ENCODE measurements at regions not wholly inside any gene's neighbourhood (a gene's known extent, or its start where the extent isn't known, plus 50 kb on each side); places are given as distances from the start of the nearest gene placed in this dataset.
"Not testable (repeated sequence)": the region's sequence is repeated elsewhere in the genome, so short reads cannot be mapped to it uniquely, and the experiment has no call there.

DNA sequence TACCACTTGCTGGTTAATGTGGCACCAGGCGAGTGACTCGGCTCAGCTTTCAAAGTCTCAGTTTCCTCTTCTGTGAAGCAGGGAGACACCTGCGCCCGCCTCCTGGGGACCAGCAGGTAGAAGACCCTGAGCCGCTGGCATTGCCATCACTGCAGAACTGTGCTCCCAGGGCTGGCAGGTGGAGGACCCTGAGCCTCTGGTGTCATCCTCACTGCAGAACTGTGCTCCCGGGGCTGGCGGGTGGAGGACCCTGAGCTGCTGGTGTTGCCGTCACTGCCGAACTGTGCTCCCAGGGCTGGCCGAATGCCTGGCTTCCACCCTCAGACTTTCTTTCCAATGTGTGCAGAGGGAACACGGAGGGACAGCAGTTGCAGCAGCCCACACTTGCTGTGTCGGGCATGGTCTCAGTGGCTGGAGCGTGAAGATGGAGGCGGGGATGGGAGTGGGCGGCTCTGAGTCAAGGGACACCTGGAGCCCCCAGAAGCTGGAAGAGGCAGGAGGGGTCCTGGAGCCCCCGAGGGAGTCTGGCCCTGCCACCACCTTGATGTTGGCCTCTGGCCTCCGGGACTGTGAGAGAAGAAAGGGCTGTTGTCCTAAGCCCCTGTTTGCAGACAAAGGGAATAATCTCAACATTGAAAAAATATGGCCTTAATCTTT, 75.8 kb upstream of the METTL9 start:
- H3K27me3 ChIP-seq (ENCODE audit: control insufficient read depth in 3 of 3, insufficient read depth in 3 of 3, low read length in 2 of 3): peaks cover 0 to 3% (median 0%) of the 10 kb centered on the region in 3 donors
- no peak overlapping the region for H3K27ac ChIP-seq (ENCODE audit: low read depth in 1 of 2, low read length in 1 of 2)
- WGBS, 2 donors: 92% methylated on average over 17 of the region's 17 CpGs
- H3K4me1 ChIP-seq (ENCODE audit: control insufficient read depth in 5 of 5, insufficient read depth in 5 of 5, low read length in 5 of 5): peaks cover 0 to 7% (median 0%) of the 10 kb centered on the region in 5 donors
- ATAC-seq (ENCODE audit: insufficient read depth, low FRiP score): no peak
- no peak overlapping the region for H3K4me3 ChIP-seq
- no peaks in the 10 kb centered on the region for H3K36me3 ChIP-seq (ENCODE audit: control insufficient read depth in 4 of 4, insufficient read depth in 4 of 4, low read length in 4 of 4)
- DNase-seq: no peak
- H3K9ac ChIP-seq (ENCODE audit: insufficient read depth in 1 of 2, low read length in 2 of 2): no peak overlapping the region
- H3K9me3 ChIP-seq (ENCODE audit: control insufficient read depth in 4 of 4, insufficient read depth in 3 of 4, low read length in 3 of 4): no peaks in the 10 kb centered on the region
- TF ChIP-seq CTCF (IDR thresholded peaks at IDR 0.05; ENCODE audit: control extremely low read depth, extremely low read depth): no peak

- TF ChIP-seq CTCF (IDR thresholded peaks at IDR 0.05; ENCODE audit: control extremely low read depth, extremely low read depth): no peak
- H3K4me1 ChIP-seq (ENCODE audit: control insufficient read depth in 5 of 5, insufficient read depth in 5 of 5, low read length in 5 of 5): peaks cover 0 to 4% (median 0%) of the 10 kb centered on the region in 5 donors
- H3K27ac ChIP-seq (ENCODE audit: low read depth in 1 of 2, low read length in 1 of 2): no peak overlapping the region
- ATAC-seq (ENCODE audit: insufficient read depth, low FRiP score) (no peak), DNase-seq (no peak)
- peaks cover 0 to 3% (median 0%) of the 10 kb centered on the region in 3 donors for H3K27me3 ChIP-seq (ENCODE audit: control insufficient read depth in 3 of 3, insufficient read depth in 3 of 3, low read length in 2 of 3)
- WGBS, 2 donors: 93 to 96% methylated on average over 9 of the region's 9 CpGs
- H3K9me3 ChIP-seq (ENCODE audit: control insufficient read depth in 4 of 4, insufficient read depth in 3 of 4, low read length in 3 of 4): no peaks in the 10 kb centered on the region
- no peak overlapping the region for H3K9ac ChIP-seq (ENCODE audit: insufficient read depth in 1 of 2, low read length in 2 of 2)
- no peak overlapping the region for H3K4me3 ChIP-seq
- H3K36me3 ChIP-seq (ENCODE audit: control insufficient read depth in 4 of 4, insufficient read depth in 4 of 4, low read length in 4 of 4): no peaks in the 10 kb centered on the region
Observed at GRCh38 chr16:21524068-21524751, 75.2 kb upstream of the METTL9 start.

DNA sequence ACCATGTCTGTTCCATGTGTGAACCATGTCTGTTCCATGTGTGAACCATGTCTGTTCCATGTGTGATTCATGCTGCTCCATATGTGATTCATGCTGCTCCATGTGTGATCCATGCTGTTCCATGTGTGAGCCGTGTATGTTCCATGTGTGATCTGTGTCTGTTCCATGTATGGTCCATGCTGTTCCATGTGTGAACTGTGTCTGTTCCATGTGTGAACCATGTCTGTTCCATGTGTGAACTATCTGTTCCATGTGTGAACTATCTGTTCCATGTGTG, 74.7 kb upstream of the METTL9 start:
- 97 to 98% methylated on average over 1 of the region's 1 CpG for WGBS, 2 donors
- not testable (repeated sequence) for ATAC-seq (ENCODE audit: insufficient read depth, low FRiP score); H3K4me3 ChIP-seq; H3K4me1 ChIP-seq (ENCODE audit: control insufficient read depth in 5 of 5, insufficient read depth in 5 of 5, low read length in 5 of 5); H3K36me3 ChIP-seq (ENCODE audit: control insufficient read depth in 4 of 4, insufficient read depth in 4 of 4, low read length in 4 of 4); H3K9ac ChIP-seq (ENCODE audit: insufficient read depth in 1 of 2, low read length in 2 of 2); H3K9me3 ChIP-seq (ENCODE audit: control insufficient read depth in 4 of 4, insufficient read depth in 3 of 4, low read length in 3 of 4); H3K27me3 ChIP-seq (ENCODE audit: control insufficient read depth in 3 of 3, insufficient read depth in 3 of 3, low read length in 2 of 3); H3K27ac ChIP-seq (ENCODE audit: low read depth in 1 of 2, low read length in 1 of 2); DNase-seq

GRCh38 chr16:21525029-21525895, 74.1 kb upstream of the METTL9 start:
- 59 to 65% methylated on average over 14 of the region's 14 CpGs for WGBS, 2 donors
- not testable (repeated sequence) for H3K9ac ChIP-seq (ENCODE audit: insufficient read depth in 1 of 2, low read length in 2 of 2); H3K36me3 ChIP-seq (ENCODE audit: control insufficient read depth in 4 of 4, insufficient read depth in 4 of 4, low read length in 4 of 4); H3K27me3 ChIP-seq (ENCODE audit: control insufficient read depth in 3 of 3, insufficient read depth in 3 of 3, low read length in 2 of 3); H3K9me3 ChIP-seq (ENCODE audit: control insufficient read depth in 4 of 4, insufficient read depth in 3 of 4, low read length in 3 of 4); H3K4me3 ChIP-seq; H3K4me1 ChIP-seq (ENCODE audit: control insufficient read depth in 5 of 5, insufficient read depth in 5 of 5, low read length in 5 of 5); ATAC-seq (ENCODE audit: insufficient read depth, low FRiP score); H3K27ac ChIP-seq (ENCODE audit: low read depth in 1 of 2, low read length in 1 of 2)
- DNase-seq: peak in 2 of 3 donors; percentile 24 to 34

DNA sequence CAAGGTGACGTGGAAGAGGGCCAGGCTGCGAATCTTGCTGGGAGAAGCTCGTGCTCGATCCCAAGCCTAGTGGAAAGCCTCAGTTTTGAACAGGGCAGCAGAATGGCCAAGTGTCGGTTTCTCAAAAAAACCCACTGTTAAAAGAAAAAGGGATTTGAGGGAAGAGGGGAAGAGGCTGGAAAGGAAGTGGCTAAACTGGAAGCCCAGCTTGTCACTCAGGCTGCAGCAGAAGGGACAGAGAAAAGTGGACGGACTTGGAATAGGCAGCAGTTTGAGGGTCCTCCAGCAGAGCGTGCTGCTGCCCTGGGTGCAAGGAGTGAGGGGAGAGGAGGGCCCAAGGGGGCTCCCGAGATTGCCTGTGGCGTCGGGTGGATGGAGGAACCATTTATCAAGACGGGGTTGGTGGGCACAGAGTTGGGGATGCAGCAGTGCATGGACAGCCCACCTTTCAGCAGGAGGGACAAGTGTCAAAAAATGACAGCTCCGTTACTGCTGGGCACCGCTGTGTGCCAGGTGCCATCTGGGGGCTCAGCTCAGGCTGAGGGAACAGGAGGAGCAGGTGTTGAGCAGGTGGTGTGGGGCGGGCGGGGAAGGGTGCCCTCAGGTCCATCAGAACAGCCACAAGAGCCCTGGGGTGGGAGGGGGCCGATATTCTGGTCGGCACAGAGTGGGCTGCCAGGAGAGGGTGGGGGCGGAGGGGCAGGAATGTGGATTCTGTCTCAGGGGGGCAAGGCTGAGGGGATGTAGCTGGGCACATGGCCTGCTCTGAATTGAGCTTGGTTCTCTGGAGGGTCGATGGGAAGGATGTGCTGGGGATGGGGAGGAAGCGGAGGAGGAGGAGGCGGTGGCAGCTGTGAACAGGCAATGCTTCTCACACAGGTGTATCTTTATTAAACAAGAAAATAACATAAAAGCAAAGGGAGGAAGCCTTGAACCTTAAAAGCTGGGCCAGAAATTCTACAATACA, 73.1 kb upstream of the METTL9 start:
- not testable (repeated sequence) for H3K4me1 ChIP-seq (ENCODE audit: control insufficient read depth in 5 of 5, insufficient read depth in 5 of 5, low read length in 5 of 5); H3K4me3 ChIP-seq; H3K36me3 ChIP-seq (ENCODE audit: control insufficient read depth in 4 of 4, insufficient read depth in 4 of 4, low read length in 4 of 4); H3K9me3 ChIP-seq (ENCODE audit: control insufficient read depth in 4 of 4, insufficient read depth in 3 of 4, low read length in 3 of 4); DNase-seq; H3K27ac ChIP-seq (ENCODE audit: low read depth in 1 of 2, low read length in 1 of 2); ATAC-seq (ENCODE audit: insufficient read depth, low FRiP score); H3K27me3 ChIP-seq (ENCODE audit: control insufficient read depth in 3 of 3, insufficient read depth in 3 of 3, low read length in 2 of 3); H3K9ac ChIP-seq (ENCODE audit: insufficient read depth in 1 of 2, low read length in 2 of 2)
- 73 to 76% methylated on average over 21 of the region's 21 CpGs for WGBS, 2 donors

Data from lung (tissue), 11 donors.